ENCODE measurements at regions not wholly inside any gene's neighbourhood (a gene's known extent, or its start where the extent isn't known, plus 50 kb on each side); places are given as distances from the start of the nearest gene placed in this dataset.
"Not testable (repeated sequence)": the region's sequence is repeated elsewhere in the genome, so short reads cannot be mapped to it uniquely, and the experiment has no call there.

GRCh38 chr11:114794048-114794684 lies 115.8 kb downstream of the NXPE2 start:
- ATAC-seq (no peak), DNase-seq (no peak)
- TF ChIP-seq CTCF (IDR thresholded peaks at IDR 0.05): no peak
- H3K36me3 ChIP-seq: no peaks in the 10 kb centered on the region
- no peaks in the 10 kb centered on the region for H3K9me3 ChIP-seq
- no peak overlapping the region for H3K27ac ChIP-seq
- H3K4me1 ChIP-seq: no peaks in the 10 kb centered on the region
- H3K4me3 ChIP-seq: no peak overlapping the region
- intact Hi-C loops (cut with DNase I): no loop called here
- H3K27me3 ChIP-seq (ENCODE audit: low read depth): no peaks in the 10 kb centered on the region

- no peak overlapping the region for H3K27ac ChIP-seq
Measured at GRCh38 chr11:114796954-114797721, 118.8 kb downstream of the NXPE2 start.

GRCh38 chr11:114799476-114799875 lies 121.1 kb downstream of the NXPE2 start:
- no peak overlapping the region for H3K27ac ChIP-seq
- DNase-seq: no peak
- no peaks in the 10 kb centered on the region for H3K36me3 ChIP-seq
- H3K4me3 ChIP-seq: no peak overlapping the region
- TF ChIP-seq CTCF (IDR thresholded peaks at IDR 0.05): no peak
- no peaks in the 10 kb centered on the region for H3K9me3 ChIP-seq
- intact Hi-C loops (cut with DNase I): no loop called here
- ATAC-seq: no peak
- no peaks in the 10 kb centered on the region for H3K4me1 ChIP-seq
- H3K27me3 ChIP-seq (ENCODE audit: low read depth): no peaks in the 10 kb centered on the region

More at GRCh38 chr11:114796954-114797721, 118.8 kb downstream of the NXPE2 start:
- no peak for ATAC-seq
- TF ChIP-seq CTCF (IDR thresholded peaks at IDR 0.05): no peak
- Histone ChIP-seq H3K36me3 (no peaks in the 10 kb centered on the region), H3K9me3 (no peaks in the 10 kb centered on the region), H3K27me3 (ENCODE audit: low read depth) (no peaks in the 10 kb centered on the region), H3K4me3 (no peak overlapping the region), H3K4me1 (no peaks in the 10 kb centered on the region)
- no peak for DNase-seq
- intact Hi-C loops (cut with DNase I): no loop called here

- Histone ChIP-seq H3K4me3 (no peak overlapping the region), H3K4me1 (no peaks in the 10 kb centered on the region), H3K9me3 (no peaks in the 10 kb centered on the region), H3K36me3 (no peaks in the 10 kb centered on the region), H3K27me3 (ENCODE audit: low read depth) (no peaks in the 10 kb centered on the region), H3K27ac (no peak overlapping the region)
- ATAC-seq: no peak
- no peak for TF ChIP-seq CTCF (IDR thresholded peaks at IDR 0.05)
- no peak for DNase-seq
- intact Hi-C loops (cut with DNase I): no loop called here
Measured at GRCh38 chr11:114801773-114802172, 123.4 kb downstream of the NXPE2 start.

GRCh38 chr11:114802878-114803277 lies 124.6 kb downstream of the NXPE2 start:
- ATAC-seq (no peak), DNase-seq (no peak)
- Histone ChIP-seq H3K36me3 (no peaks in the 10 kb centered on the region), H3K4me1 (no peaks in the 10 kb centered on the region), H3K4me3 (no peak overlapping the region), H3K27ac (no peak overlapping the region), H3K9me3 (no peaks in the 10 kb centered on the region), H3K27me3 (ENCODE audit: low read depth) (no peaks in the 10 kb centered on the region)
- TF ChIP-seq CTCF (IDR thresholded peaks at IDR 0.05): no peak
- intact Hi-C loops (cut with DNase I): no loop called here

- ATAC-seq; H3K4me3 ChIP-seq; H3K4me1 ChIP-seq; H3K27me3 ChIP-seq (ENCODE audit: low read depth); DNase-seq; H3K27ac ChIP-seq; intact Hi-C loops (cut with DNase I); H3K9me3 ChIP-seq; H3K36me3 ChIP-seq: not testable (repeated sequence)
Measured at GRCh38 chr11:114805431-114805830, 127.1 kb downstream of the NXPE2 start.
